Adipocyte (in vitro differentiated cells): ENCODE measurements at regions not wholly inside any gene's neighbourhood (a gene's known extent, or its start where the extent isn't known, plus 50 kb on each side); places are given as distances from the start of the nearest gene placed in this dataset.
A peak's percentile ranks its signal among the peaks of the same experiment; 100 is the strongest.
"Not testable (repeated sequence)": the region's sequence is repeated elsewhere in the genome, so short reads cannot be mapped to it uniquely, and the experiment has no call there.

ENCODE experiments used
- DNase-seq: peaks from one replicate; pipeline ENCODE4 v3.0.0-alpha.2; 2015; ENCODE audit warnings: low read depth
- H3K27me3 ChIP-seq: replicated peaks from 2 replicates; pipeline ENCODE4 v1.7.0; 2013; ENCODE audit warnings: mild to moderate bottlenecking, low read length, moderate library complexity; ENCODE audit not compliant: control insufficient read depth, insufficient read depth
- H3K36me3 ChIP-seq: 2 replicates; pipeline ENCODE4 v1.7.0; 2013; ENCODE audit warnings: low read length, mild to moderate bottlenecking, moderate library complexity; ENCODE audit not compliant: control insufficient read depth, insufficient read depth, severe bottlenecking
- H3K4me1 ChIP-seq: 2 replicates; pipeline ENCODE4 v1.7.0; 2013; ENCODE audit warnings: mild to moderate bottlenecking, low read length, moderate library complexity; ENCODE audit not compliant: control insufficient read depth, insufficient read depth
- H3K4me3 ChIP-seq: 2 replicates; pipeline ENCODE4 v1.7.0; 2013; ENCODE audit warnings: mild to moderate bottlenecking, low read length, moderate library complexity
- H3K9ac ChIP-seq: 2 replicates; pipeline ENCODE4 v1.7.0; 2013; ENCODE audit warnings: mild to moderate bottlenecking, low read length, moderate library complexity
- H3K9me3 ChIP-seq: 2 replicates; pipeline ENCODE4 v1.7.0; 2013; ENCODE audit warnings: mild to moderate bottlenecking, low read length, moderate library complexity; ENCODE audit not compliant: control insufficient read depth

GRCh38 chr10:46749470-46749869 is 161.8 kb upstream of the PTPN20 start:
- not testable (repeated sequence) for H3K9ac ChIP-seq, H3K4me3 ChIP-seq, H3K4me1 ChIP-seq, H3K9me3 ChIP-seq, H3K27me3 ChIP-seq, H3K36me3 ChIP-seq, DNase-seq

- not testable (repeated sequence) for H3K27me3 ChIP-seq, H3K4me3 ChIP-seq, DNase-seq, H3K9me3 ChIP-seq, H3K36me3 ChIP-seq, H3K9ac ChIP-seq, H3K4me1 ChIP-seq
Measured at GRCh38 chr10:46753763-46754162, 157.5 kb upstream of the PTPN20 start.

- not testable (repeated sequence) for H3K9me3 ChIP-seq, H3K9ac ChIP-seq, H3K4me3 ChIP-seq, DNase-seq, H3K4me1 ChIP-seq, H3K27me3 ChIP-seq, H3K36me3 ChIP-seq
Measured at GRCh38 chr10:46761471-46761870, 149.8 kb upstream of the PTPN20 start.

GRCh38 chr10:46768515-46769291 is 142.5 kb upstream of the PTPN20 start:
- not testable (repeated sequence) for DNase-seq, H3K4me3 ChIP-seq

GRCh38 chr10:46773178-46773896 is 137.9 kb upstream of the PTPN20 start:
- not testable (repeated sequence) for H3K27me3 ChIP-seq, H3K4me1 ChIP-seq, H3K9ac ChIP-seq, DNase-seq, H3K9me3 ChIP-seq, H3K4me3 ChIP-seq, H3K36me3 ChIP-seq

More at GRCh38 chr10:46768515-46769291, 142.5 kb upstream of the PTPN20 start:
- H3K4me1 ChIP-seq, H3K36me3 ChIP-seq, H3K27me3 ChIP-seq, H3K9me3 ChIP-seq, H3K9ac ChIP-seq: not testable (repeated sequence)

GRCh38 chr10:46773897-46774236 is 137.4 kb upstream of the PTPN20 start:
- H3K4me1 ChIP-seq, H3K4me3 ChIP-seq, H3K27me3 ChIP-seq, DNase-seq, H3K9ac ChIP-seq, H3K9me3 ChIP-seq, H3K36me3 ChIP-seq: not testable (repeated sequence)

- not testable (repeated sequence) for H3K36me3 ChIP-seq, H3K4me1 ChIP-seq, H3K27me3 ChIP-seq, DNase-seq, H3K9ac ChIP-seq, H3K4me3 ChIP-seq, H3K9me3 ChIP-seq
Measured at GRCh38 chr10:46774366-46774765, 136.9 kb upstream of the PTPN20 start.

GRCh38 chr10:46774945-46775667 is 136.1 kb upstream of the PTPN20 start:
- not testable (repeated sequence) for H3K27me3 ChIP-seq, H3K9ac ChIP-seq, DNase-seq, H3K9me3 ChIP-seq, H3K4me1 ChIP-seq, H3K4me3 ChIP-seq, H3K36me3 ChIP-seq

- H3K9ac ChIP-seq, H3K4me3 ChIP-seq, H3K27me3 ChIP-seq, H3K9me3 ChIP-seq, H3K4me1 ChIP-seq, DNase-seq, H3K36me3 ChIP-seq: not testable (repeated sequence)
Measured at GRCh38 chr10:46775668-46776059, 135.6 kb upstream of the PTPN20 start.

- H3K9ac ChIP-seq, H3K4me1 ChIP-seq, H3K9me3 ChIP-seq, H3K27me3 ChIP-seq, H3K36me3 ChIP-seq, H3K4me3 ChIP-seq: not testable (repeated sequence)
- DNase-seq: peak; percentile 56
Measured at GRCh38 chr10:46779571-46779970, 131.7 kb upstream of the PTPN20 start.

GRCh38 chr10:46780164-46780563 is 131.1 kb upstream of the PTPN20 start:
- H3K9me3 ChIP-seq, H3K36me3 ChIP-seq, H3K4me1 ChIP-seq, H3K27me3 ChIP-seq, H3K9ac ChIP-seq: not testable (repeated sequence)
- peak overlapping the region; percentile 44 for H3K4me3 ChIP-seq
- DNase-seq: peak; percentile 55
